NOMO-1 treated with dmso at 0.1 percent for 144 hours (cell line): ENCODE measurements at regions not wholly inside any gene's neighbourhood (a gene's known extent, or its start where the extent isn't known, plus 50 kb on each side); places are given as distances from the start of the nearest gene placed in this dataset.
A peak's percentile ranks its signal among the peaks of the same experiment; 100 is the strongest.

Experiments
- DNase-seq: peaks from one replicate; lab custom pipeline; 2025; ENCODE audit not compliant: unreplicated experiment; lab: John Stamatoyannopoulos, UW

- DNase-seq, result no peak
Measured at GRCh38 chr14:83316356-83316755, 1782.7 kb upstream of the SEL1L start.

DNA sequence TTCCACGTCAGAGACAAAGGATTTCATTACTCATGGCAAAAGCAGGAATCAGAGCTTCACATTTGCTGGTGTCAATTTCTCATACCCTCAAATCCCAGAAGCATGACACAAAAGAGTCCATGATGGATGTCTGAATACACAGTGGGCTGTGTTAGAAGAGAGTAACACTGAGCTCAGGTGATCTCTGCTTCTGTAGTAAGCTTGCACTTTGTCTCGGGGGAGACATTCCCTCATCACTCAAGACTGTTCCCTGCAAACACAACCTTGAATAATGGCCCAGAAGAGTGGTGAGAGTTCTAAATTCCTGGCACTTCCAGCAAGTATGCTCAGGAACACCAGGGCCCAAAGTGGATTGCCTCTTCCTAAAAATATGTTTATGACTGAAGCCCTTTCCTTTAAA is 1787.2 kb upstream of the SEL1L start:
- no peak for DNase-seq

DNA sequence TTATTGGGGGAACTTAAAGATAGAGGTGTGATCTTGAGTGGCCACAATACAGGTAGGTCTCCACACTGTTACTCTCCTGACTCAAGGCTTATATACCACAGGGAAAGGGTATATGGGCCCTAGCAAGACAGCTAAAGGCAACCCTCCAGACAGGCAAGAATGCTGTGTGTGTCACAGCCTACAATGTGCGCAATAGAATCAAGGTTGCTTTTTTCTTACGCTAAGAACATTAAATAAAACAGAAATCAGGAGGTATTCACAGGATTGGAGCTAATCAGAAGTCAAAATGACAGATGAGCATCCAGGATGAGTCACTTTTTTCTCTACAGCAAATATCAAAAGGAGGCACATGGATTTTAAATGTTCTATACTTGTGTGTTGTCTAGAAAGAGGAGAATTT is 1797.9 kb upstream of the SEL1L start:
- DNase-seq, result no peak

- no peak for DNase-seq
Measured at GRCh38 chr14:83342590-83342989, 1808.9 kb upstream of the SEL1L start.

DNA sequence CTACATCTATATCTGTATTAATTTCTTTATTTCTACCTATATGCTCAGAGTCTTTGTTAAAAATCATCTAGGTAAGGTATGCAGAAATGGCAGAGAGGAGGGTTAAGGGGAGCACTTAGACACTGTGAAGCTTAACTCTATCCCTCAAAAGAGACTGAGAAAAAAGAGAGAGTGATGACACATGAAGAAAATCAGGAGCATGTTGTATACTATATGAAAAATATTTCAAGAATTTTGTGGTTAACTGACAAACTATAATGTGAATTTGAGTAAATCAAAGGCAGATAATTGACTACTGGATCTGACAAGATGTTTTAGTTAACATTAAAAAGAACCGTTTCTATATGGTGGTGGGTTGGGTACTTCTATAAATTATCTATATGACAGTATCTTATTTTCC is 1814.2 kb upstream of the SEL1L start:
- no peak for DNase-seq

DNA sequence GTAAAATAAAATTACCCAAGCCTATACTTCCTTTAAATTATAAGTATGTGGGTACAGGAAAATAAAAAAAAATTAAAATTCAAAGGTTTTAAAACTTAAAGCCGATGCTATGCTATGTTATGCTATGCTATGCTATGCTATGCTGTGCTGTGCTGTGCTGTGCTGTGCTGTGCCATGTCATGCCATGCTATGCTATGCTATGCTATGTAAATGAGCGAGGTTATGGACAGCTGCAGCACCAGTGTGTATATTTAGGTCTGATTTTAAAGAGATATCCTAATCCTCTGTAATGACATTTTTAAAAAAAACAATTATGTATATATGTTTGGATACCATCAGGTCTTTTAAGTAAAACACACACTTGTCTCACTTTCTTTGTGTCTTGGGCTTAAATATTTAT is 1822.0 kb upstream of the SEL1L start:
- DNase-seq, result no peak

GRCh38 chr14:83356080-83356479 is 1822.4 kb upstream of the SEL1L start:
- peak; percentile 9 for DNase-seq

GRCh38 chr14:83372271-83372670 is 1838.6 kb upstream of the SEL1L start:
- no peak for DNase-seq

GRCh38 chr14:83379436-83379835 is 1845.8 kb upstream of the SEL1L start:
- DNase-seq, result no peak

DNA sequence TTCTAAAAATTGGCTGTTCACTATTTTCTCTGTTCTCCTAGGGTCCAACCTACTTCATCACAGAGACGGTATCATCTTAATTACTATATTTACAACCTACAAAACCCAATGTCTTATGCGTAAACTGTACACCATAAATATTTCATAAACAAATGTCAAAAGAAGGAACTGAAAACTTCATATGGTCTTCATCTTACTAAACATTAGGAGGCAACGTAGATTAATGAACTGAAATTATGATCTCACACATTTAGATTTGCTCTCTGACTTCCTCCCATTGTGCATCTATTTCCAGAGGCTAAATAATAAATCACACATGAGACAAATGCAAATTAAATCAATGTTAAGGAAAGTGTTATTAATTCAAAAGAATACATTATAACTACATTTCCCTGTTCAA is 1850.6 kb upstream of the SEL1L start:
- DNase-seq, result no peak

DNA sequence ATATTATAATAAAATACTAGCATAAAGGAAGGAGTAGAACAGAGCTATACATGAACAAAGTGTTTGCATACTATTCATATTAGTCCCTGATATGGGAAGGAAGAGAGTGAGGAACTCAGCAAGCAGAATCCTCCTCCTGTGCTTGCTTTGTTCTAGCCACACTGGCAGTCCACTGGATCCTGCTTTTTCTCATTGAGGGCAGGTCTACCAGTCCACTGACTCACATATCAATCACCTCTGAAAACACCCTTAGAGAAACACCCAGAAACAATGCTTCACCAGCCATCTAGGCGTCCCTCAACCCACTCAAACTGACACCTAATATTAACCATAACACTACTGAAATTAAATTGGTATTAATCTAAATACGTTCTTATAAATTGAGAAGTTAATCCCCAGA is 1861.7 kb upstream of the SEL1L start:
- DNase-seq, result no peak

DNA sequence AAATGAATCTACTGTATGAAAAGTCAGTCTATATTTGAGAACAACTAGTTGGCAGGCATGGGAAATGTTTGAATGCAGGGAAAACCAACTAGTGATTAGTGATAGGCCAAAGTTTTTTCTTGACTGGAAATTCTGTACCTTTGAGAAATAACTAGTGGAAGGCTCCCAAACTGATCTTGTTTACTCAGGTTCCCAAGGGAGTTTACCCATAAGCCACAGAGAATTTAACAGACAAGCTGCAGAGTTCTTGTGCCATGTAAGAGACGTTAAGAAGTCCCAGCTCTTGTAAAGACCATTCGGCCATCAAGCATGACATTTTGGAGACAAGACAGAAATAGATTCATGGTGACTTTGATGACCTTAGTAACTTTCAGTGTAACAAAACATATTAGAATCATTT is 1882.8 kb upstream of the SEL1L start:
- DNase-seq, result no peak

DNA sequence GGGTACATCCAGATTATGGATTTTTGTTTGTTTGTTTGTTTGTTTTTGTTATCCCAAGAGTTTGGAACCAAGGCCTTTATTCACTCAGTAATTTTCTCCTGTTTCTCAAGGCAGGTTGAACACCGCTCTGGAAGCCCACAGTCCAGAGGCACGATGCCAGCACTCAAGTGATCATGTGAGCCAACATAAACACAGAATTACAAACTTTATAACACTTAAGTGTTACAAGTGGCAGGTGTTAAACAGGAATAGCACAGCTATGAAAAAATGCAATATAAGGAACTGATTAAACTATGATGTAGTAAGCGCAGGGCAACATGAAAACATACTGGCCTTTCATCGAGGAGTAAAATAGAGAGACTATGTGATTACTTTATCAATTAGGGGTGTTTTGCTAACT is 1885.8 kb upstream of the SEL1L start:
- no peak for DNase-seq

DNA sequence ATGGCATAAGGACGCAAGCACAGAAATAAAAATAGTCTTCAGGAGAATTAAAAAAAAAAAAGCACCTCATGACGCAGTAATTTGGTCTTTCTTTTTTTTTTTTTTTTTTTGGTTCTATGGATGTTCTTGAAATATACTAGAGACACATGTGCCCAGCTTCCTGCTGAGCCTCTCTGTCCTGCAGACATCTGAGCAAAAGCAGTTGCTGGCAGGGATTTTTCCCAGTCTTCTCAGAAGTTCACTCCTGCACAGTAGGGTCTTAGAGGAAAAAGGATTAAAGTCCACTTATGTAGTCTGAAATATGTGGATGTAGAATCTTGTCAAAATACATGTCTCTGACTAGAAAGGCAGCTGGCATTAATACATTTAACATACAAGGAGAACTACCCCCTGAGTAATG is 1888.1 kb upstream of the SEL1L start:
- no peak for DNase-seq

GRCh38 chr14:83425138-83425537 is 1891.5 kb upstream of the SEL1L start:
- DNase-seq, result no peak

DNA sequence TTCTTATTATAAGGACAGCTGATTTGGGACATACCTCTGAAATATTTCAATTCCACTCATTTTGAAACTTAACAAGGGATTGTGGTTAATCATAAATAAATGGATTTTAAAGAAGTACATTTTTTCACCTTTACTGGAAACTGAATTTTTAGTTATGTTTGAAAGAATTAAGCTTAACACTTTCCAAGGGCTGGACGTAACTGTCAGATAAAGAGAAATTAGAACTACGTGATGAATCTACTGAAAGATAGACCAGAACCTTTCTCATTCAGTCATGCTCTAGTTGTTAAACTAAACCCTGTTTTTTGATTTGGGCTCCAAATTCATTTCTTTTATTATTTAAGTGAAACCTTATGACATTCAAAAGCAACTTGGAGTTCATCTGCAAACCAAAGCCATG is 1892.1 kb upstream of the SEL1L start:
- no peak for DNase-seq

GRCh38 chr14:83433618-83434017 is 1900.0 kb upstream of the SEL1L start:
- DNase-seq, result no peak

- no peak for DNase-seq
Measured at GRCh38 chr14:83441801-83442200, 1908.1 kb upstream of the SEL1L start.

GRCh38 chr14:83455561-83455960 is 1921.9 kb upstream of the SEL1L start:
- DNase-seq, result no peak

- DNase-seq, result no peak
Measured at GRCh38 chr14:83461521-83461920, 1927.9 kb upstream of the SEL1L start.

GRCh38 chr14:83462759-83463158 is 1929.1 kb upstream of the SEL1L start:
- DNase-seq, result no peak

DNA sequence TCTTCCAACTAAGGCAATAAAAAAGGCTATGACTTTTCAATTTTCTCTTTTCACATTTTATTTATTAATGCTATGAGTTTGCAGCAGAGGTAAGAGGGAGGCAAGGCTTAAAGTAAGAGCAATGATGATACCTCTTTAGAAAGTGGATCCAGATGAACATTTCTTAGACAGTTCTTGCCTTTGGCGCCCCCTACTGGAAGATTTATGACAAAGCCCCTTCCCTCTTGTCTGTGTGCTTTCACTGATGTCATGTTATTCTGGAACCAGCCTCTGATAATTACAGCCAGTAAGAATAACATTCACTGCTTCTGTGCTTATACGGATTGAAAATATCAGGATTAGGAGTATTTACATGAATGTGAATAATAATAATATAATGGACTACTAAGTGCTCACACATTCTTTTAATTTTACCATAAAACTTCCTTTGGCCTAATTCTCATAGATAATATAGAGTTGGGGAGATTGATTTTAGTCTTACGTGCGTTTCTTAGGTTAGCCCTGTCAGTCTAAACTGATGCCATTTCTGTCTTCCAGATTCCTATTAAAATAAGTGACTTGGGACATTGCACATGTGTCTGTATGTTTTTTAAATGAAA is 1929.9 kb upstream of the SEL1L start:
- peak; percentile 9 for DNase-seq

DNA sequence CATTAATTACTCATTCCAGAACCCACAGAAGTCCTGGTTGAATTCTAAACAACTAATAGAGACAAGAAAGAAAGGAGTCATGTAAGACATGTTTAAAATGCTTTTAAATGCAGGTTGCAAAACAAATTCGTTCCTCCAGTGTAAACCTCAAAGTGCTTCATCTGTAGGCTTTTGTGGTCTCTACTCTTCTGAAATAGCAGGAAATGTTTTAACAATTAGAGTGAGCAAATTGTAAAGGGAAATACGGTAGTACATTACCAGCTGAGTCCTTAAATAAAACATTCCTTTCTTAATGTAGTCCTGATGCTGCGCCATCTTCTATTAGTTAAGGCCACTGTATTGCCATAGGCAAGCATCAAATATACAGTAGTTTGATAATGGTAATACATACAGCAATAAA is 1934.2 kb upstream of the SEL1L start:
- DNase-seq, result peak; percentile 36

DNA sequence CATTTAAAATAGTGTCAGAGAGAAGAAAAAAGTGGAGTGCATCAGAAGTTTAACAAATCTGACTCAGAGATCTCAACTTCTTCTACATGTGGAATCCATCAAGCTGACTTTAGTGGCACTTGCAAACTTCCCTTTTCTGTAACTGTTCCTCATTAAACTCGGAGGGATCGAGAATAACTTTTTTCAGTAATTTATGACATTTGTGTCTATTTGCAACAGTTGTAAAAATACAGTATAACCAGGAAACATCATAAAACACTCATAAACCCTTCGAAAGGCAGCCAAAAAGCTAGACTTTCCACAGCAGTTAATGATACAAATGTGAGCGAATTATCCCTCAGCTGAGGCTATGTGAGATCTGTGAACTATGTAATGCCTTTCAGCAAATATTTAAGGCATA is 1936.8 kb upstream of the SEL1L start:
- peak; percentile 82 for DNase-seq
